TTC549 (cell line): ENCODE measurements at regions not wholly inside any gene's neighbourhood (a gene's known extent, or its start where the extent isn't known, plus 50 kb on each side); places are given as distances from the start of the nearest gene placed in this dataset.
A peak's percentile ranks its signal among the peaks of the same experiment; 100 is the strongest.
"Not testable (repeated sequence)": the region's sequence is repeated elsewhere in the genome, so short reads cannot be mapped to it uniquely, and the experiment has no call there.

Experiments
- FAIRE-seq: peaks from 2 replicates; lab custom pipeline; 2012; peaks lifted over from hg19 to GRCh38; lab: Jason Lieb, UNC

DNA sequence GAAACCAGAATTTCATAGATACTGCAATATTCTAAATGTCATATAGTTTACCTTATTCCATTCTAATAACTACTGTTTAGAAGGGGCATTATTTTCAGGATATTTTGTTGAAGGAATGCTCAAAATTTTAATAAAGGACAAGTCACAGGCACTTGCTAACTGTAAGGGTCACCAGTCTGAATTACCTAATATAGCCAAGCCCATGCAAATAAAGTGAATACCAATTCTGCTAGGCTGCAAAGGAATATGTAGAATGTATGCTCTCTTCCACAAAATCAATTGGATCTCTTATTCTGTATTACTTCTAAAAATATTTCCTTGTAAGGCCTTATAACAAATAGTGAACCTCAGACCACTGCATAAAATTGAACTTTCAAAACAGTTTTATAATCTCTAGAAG is 52.3 kb upstream of the FAT4 start:
- FAIRE-seq, result no peak

DNA sequence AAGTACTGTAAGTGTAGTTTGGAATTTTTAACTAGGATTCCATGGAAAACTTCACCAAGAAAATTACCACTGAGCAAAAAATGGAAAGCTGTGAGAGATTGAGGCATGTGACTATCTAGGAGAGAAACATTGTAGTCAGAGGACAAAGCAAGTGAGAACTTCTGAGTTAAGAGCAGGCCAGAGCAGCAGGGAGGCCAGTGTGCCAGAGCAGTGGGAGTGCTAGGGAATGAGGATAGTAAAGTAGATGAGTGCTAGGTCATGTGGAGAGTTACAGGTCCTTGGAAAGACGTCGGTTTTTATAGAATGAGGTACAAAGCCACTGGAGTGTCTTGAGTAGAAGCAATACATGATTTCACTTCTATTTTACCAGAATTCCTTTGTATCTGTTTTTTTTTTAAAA is 52.7 kb upstream of the FAT4 start:
- no peak for FAIRE-seq

DNA sequence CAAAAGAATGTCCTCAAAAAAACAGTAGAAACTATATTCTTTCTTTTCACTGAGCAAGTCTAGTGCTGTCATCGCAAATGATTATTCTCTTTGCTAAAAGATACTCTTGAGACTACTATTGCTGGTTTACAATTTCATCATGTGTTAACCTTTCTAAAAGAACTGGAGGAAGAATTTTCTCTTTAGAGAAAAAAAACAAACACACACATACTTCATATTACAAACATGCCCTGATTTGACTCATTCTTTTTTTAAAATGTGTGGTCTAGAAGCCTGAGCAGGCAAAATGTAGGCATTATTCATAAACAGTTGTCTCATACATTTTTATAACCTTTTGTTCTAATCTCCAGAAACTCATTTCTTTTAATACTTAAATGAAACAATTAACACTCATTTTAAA is 60.6 kb upstream of the FAT4 start:
- no peak for FAIRE-seq

DNA sequence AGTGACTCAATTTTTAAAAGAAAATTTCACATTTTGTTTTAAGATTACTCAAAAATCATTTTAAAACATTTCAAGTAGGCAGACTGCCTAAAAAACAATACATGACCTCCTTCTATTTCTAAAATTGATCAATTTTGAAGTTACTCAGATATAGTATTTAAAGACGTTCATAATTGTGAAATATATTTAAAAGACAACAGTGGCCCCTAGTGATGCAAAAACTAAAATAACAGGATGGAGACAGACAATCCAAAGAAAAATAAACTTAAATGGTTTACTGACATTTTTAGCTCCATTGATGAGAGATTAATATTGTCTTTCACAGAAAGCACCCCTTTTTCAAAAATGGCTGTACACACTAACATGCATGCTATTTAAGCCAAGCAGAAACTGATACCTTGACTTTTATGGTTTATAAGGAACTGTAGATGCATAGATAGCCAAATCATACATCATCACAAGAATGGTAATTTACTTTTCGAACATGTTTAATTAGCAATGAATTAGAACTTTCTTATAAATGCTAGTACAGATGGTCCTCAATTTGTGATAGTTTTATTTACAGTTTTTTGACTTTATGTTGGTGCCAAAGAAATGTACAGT is 69.8 kb upstream of the FAT4 start:
- peak; percentile 95 for FAIRE-seq

DNA sequence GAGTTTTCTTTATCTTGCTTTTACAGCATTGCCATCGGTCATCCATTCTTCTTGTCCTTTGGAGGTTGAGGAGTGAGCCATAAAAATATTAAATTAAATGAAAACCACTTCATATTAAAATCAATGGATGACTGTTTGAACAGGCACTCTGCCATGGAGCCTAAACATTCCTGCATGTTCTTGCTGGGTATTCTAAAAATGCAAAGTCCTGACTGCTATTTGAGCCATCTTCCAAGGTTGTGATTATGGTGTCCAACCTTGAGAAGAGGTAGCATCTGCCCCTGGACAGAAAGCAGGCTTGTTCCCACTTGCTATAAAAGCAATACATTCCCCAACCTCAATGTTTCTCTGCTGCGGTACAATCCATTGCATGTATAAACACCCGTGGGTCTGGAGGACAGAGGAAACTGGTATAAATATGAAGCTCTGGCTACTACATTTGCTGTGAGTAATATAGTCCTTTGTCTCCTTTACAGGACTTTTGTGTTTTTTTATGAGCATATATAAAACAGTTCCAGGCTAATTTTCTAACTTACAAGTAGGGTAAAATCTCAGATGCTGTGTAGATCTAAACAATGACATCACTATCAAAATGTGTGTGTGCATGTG is 70.9 kb upstream of the FAT4 start:
- no peak for FAIRE-seq

DNA sequence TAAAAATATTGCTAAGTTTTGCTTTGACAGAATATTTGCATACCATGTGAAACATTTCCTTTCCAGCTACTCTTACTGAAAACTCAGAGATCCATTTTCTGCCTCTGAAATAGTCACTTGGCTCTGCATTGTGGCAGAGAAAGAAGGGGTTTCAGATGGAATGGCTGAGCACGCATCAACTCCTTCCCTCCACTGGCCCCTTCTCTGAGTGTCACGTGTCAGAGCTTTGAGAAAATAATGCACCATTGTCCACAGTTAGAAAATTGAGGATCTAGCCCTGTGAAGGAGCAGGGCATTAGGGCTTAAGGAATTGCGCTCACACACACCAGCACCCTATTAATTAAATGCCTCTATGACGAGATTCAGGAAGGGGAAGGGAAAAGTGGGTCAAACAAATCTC is 78.8 kb upstream of the FAT4 start:
- no peak for FAIRE-seq

DNA sequence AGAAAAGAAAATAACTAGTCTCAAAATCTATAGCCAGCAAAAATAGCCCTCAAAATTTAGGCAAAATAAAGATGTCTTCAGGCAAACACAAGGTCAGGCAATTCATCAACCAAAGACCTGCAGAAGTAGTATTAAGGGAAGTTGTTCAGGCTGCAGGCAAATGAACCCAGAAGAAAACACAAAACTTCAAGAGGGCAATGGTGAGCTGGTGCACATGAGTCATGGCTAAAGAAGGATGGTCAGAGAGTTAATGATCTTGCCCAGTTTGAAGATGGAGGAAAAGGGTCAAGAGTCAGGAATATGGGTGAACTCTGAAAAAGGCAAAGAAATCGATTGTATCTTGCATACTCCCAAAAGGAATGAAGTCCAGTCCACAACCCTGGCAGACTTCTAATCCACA is 83.1 kb upstream of the FAT4 start:
- no peak for FAIRE-seq

DNA sequence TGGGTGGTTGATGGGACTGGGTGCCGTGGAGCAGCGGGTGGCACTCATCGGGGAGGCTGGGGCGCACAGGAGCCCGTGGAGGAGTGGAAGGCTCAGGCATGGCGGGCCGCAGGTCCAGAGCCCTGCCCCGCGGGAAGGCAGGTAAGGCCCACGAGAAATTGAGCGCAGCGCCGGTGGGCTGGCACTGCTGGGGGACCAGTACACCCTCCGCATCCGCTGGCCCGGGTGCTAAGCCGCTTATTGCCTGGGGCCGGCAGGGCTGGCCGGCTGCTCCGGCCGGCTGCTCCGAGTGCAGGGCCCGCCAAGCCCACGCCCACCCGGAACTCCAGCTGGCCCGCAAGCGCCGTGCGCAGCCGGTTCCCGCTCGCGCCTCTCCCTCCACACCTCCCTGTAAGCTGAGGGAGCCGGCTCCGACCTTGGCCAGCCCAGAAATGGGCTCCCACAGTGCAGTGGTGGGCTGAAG is 85.1 kb upstream of the FAT4 start:
- no peak for FAIRE-seq

DNA sequence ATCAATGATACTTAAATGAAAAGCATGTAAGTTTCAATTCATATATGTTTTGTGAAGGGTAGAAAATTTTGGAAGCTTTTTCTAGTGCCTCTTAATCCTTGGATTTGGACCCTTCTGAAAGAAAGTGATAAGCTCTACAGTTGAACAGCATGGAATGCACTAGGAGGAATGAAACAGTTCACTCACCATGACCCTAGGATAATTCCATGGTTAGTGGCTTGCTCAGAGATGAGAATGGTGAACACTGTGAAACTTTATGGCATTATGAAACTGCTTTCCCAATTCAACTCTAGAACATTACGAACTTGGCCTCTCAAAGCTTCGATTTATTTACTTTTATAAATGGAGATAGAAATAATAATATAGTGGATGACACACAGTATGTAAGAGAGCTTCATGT is 88.9 kb upstream of the FAT4 start:
- FAIRE-seq, result no peak

DNA sequence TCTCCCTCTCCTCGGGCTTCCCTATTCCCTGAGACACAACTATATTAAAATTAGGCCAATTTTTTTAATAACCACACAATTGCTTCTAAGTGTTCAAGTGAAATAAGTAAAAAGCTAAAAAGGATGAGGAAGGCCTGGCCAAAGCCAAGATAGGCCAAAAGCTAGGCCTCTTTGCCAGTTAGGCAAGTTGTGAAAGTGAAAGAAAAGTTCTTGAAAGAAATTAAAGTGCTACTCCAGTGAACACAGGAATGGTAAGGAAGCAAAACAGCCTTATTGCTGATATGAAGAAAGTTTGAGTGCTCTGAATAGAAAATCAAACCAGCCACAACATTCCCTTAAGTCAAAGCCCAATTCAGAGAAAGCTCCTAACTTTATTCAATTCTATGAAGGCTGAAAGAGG is 114.2 kb upstream of the FAT4 start:
- FAIRE-seq, result no peak

DNA sequence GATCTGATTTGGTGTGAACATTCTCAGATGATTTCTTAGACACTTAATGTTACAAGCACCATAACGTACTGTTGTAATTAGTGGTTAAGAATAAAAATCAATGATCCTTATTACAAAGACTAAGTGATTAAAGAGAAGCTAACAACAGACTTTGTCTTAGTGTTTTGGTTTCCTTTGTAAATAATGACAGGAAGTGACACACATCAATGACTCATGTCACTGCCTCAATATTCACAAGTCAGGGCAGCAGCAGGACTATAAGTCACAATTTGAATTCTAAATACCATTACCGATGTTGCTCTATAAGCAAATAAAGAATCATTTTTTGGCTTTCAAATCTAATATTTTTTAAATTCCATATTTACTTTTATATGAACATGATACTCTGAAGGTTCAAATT is 115.8 kb upstream of the FAT4 start:
- no peak for FAIRE-seq

DNA sequence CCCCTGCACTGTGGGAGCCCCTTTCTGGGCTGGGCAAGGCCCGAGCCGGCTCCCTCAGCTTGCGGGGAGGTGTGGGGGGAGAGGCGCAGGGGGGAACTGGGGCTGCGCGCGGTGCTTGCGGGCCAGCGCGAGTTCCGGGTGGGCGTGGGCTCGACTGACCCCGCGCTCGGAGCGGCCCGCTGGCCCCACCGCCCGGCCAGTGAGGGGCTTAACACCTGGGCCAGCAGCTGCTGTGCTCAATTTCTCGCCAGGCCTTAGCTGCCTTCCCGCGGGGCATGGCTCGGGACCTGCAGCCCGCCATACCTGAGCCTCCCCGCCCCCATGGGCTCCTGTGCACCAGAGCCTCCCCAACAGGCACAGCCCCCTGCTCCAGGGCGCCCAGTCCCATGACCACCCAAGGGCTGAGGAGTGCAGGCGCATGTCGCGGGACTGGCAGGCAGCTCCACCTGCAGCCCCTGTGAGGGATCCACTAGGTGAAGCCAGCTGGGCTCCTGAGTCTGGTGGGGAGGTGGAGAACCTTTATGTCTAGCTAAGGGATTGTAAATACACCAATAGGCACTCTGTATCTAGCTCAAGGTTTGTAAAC is 122.8 kb upstream of the FAT4 start:
- not testable (repeated sequence) for FAIRE-seq

DNA sequence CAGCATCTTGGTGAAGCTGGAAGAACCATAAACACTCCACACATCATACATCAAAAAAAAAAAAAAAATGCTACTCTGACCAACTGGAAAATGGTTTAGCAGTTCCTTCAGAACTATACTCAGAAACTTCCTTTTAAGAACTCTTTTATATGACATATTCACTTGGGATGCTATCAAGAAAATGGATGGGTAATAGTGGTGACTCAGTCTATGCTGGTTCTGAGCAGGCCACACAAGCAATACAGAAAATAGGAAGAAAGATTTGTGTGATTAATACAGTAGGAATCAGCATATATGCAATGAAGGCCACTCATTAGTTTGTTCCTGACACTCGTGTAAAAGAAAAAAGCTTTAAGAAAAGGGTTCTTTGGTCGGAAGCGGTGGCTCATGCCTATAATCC is 123.5 kb upstream of the FAT4 start:
- no peak for FAIRE-seq

DNA sequence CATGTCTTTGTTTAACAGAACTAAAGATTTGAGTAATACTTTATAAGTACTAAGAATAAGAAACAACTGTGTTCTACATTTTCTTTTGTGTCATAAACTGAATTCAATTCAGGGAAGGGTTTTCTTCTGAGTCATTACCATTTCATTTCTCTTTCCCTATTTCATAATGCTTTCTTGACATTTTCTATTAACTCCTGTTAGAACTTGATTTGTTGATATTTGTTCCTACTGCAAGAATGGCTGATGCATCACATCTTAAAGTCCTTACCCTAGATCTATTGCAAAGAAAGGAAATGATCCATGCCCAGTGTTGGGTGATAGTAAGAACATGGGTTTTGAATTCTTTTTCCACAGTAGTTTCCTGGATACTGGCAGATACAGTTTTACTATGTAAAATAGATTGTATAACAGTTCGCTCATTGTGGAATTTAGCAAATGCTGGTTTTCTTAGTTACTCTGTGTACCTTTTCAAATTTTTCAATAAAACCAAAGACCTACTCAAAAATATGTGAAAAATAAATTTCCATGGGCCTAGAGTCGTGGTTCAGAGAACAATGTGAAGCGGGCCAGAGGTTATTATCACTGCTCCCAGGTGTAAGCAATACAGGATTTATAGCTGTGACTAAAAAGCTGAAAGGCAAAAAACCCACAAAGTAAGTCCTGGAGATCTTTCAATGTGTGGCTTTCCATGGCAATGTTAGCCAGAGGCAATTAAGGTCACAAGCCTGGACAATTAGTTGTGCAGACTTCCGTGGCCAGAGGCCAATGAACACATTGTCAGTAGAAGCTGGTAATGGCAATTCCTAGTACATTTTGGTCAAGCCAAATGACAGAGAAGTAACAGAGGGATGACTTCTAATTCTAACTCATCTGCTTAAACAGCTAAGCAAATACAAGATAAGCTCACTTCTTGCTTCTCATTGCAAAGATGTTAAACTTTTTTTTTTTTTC is 127.3 kb upstream of the FAT4 start:
- FAIRE-seq, result no peak

DNA sequence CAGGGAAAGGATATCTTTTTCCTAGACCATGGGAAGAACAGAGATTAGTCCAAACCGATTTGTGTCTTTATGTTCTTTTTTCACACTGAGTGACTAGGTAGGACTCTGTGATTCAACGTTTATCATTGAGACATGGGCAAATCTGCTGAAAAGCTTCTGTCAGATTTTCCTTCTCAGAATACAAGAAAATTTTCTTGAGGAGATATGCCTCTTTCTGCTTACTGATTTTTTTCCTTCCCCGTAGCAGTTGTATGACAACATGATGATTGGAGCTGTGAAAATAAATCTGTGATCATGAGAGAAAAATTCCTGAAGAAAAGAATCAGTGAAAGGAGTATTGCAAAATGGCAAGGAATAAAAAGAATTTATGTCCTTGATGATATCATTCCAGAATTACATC is 130.6 kb upstream of the FAT4 start:
- no peak for FAIRE-seq

DNA sequence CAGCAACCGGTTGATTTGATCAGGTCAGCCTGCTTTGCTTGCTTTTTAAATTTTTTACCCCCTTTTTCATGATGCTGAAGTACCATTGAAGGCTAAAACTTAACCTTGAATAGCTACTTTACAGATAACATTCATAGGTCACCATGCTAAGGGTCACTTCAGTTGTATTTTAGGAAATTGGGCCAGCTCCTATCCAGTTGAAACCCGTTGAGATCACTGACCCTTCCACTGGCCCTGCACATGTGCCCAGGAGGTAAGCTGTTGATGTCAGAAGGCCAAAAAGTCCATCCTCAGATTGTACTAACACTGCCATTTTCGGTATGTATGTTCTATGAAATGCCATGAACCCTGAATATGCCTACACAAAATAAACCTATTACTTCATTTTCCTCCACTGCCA is 133.0 kb upstream of the FAT4 start:
- FAIRE-seq, result no peak

DNA sequence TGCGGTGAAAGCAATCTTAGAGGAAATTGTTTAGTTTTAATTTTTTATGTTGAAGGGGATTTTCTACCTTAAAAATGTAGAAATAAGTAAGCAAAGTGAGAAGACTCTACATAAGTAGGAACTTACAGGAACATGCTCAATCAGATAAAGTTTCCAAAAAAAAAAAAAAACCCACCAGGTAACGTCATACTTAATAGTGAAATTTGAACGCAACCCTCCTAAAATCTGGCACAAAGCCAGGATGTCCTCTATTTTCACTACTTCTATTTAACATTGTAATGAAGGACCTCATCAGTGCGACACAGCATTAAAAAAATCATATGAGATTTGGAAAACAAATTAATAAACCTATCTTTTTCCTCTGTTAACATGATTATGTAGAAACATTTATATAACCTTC is 135.0 kb upstream of the FAT4 start:
- no peak for FAIRE-seq

DNA sequence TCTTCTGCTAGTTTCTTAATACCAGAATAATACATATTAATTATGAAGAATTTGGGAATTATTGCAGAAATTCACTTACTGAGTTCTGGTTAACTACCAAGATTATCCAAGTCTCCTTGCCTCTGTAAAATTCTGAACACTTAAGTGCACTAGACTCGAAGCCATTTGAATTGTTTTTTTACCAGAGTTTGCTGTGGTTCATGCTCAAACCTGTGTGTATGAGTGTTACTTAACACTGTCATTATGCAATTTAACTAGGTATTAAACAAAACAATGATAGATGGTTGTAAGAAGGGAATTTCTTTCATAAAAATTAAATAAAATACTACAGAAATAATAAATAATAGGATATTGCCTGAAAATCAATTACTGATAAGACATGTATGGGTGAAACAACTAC is 145.6 kb upstream of the FAT4 start:
- no peak for FAIRE-seq

DNA sequence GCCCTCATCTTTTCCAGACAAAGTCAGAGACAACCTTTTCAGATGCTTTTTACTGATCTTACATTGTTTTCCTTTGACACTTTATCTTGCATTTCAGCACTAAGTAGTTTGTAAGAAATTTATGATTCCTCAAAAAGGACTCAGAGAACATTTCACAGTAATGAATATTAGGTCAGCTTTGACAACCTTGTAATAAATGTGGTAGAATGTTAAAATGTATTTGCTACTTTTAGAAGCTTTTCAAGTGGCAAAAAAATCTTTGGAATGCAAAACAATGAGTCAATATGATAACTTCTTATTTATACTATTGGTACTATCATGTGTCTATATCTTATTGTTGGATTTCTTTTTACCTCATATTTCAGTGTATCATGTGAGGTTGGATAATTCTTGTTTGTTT is 146.2 kb upstream of the FAT4 start:
- FAIRE-seq, result no peak

DNA sequence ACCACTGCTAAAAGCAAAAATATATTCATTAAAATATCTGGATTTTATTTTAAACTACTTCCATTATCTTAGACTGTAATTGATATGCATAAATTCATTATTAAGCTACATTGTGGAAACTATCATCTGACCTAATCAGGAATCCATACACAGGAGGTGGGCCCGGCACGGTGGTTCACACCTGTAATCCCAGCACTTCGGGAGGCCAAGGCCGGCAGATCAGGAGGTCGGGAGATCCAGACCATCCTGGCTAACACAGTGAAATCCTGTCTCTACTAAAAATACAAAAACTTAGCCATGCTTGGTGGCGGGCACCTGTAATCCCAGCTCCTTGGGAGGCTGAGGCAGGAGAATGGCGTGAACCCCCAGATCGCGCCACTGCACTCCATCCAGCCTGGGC is 148.7 kb upstream of the FAT4 start:
- not testable (repeated sequence) for FAIRE-seq

DNA sequence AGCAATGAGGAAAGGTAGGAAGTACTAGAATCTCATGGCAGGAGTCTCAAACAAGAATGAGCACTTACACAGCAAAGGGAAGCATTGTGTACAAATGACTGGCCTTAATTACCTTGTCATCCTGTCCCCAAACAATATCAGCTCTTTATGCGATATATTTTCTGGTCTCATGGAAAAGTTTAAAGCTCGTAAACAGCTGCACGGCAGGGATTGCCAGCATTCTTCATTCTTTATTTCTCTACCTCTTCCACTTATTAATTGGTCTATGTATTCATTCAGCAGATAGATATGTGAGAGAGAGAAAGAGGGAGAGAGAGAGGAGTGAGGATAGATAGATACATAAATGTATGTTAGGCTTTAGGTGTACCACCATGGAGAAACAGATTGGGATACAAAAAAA is 155.8 kb upstream of the FAT4 start:
- FAIRE-seq, result no peak

DNA sequence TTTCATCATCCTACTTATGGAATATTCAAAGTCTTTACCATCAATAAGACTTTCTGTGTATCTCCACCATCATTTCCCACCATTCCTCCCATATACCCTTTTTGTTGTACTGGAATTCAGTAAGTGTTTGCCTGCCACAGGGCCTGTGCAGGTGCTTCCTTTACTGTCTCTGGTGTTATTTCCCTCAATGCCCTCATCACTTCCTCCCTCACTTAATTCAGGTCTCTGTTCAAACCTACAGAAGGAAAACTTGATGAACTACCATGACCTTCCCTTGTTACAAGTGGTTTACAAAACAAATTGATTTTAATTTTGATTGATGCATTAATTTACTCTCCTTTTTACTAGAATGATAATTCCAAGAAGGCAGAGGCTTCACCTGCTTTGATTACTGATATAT is 159.5 kb upstream of the FAT4 start:
- FAIRE-seq, result no peak

DNA sequence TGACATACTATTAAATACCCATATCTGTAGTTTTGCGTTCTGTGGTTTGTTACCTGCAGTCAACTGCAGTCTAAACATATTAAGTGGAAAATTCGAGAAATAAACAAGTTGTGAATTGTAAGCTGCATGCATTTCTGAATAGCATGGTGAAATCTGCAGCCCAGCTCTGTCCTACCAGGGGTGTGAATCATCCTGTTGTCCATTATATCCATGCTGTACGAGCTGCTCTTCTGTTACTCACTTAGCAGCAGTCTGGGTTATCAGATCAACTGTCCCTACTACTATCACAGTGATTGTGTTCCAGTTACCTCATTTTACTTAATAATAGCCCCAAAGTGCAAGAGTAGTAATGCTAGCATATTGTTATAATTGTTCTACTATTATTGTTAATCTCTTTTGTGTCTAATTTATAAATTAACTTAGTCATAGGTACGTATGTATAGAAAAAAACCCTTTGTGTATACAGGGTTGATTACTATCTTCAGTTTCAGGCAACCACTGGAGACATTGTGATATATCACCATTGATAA is 173.7 kb upstream of the FAT4 start:
- no peak for FAIRE-seq
